Activated gamma-delta T cell treated with Interleukin-2 at 50 U/mL for 16 hours (primary cell): ENCODE measurements at regions not wholly inside any gene's neighbourhood (a gene's known extent, or its start where the extent isn't known, plus 50 kb on each side); places are given as distances from the start of the nearest gene placed in this dataset.

Experiments
- DNase-seq: peaks from one replicate; pipeline ENCODE4 v3.0.0-alpha.2; 2020

GRCh38 chrX:155682834-155683233 lies 70.1 kb upstream of the TMLHE start:
- DNase-seq = no peak

DNA sequence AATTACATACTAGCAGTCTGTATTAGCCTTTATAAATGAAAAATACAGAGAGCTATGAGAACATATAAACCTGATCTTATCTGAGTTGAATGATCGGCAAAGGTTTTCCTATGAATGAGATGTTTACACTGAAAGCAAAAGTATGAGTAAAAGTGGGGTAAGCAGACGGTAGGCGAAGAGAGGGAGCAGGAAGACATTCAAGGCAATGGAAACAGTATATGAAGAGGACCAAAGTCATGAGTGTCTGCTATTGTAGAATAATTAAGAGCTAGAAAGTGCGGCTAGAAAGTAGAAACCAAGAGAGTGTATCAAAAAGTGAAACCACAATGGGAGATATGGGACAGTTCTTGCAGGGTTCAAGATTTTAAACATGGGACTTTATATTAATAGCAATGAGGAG lies 67.0 kb upstream of the TMLHE start:
- no peak for DNase-seq

DNA sequence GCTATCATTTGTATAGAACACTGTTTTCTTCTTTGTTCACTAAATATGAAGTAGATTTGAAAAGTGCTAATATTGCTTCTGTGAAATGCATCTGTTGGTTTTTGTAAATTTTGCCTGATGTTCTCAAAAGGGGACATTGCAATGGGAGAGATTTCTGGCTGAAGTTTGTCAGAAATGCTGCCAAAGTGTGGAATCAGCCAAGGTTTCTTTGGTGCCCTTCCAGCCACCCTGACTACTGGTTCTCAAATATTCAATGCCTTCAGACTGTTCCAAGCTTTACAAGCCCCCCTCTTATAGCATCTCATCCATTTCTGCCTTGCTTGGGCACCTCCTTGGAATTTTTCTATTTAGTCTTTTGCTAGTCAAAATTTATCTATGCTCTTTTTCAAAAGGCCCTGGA lies 60.6 kb upstream of the TMLHE start:
- no peak for DNase-seq

- DNase-seq = no peak
Measured at GRCh38 chrX:155666741-155667140, 54.0 kb upstream of the TMLHE start.
